ENCODE measurements at regions not wholly inside any gene's neighbourhood (a gene's known extent, or its start where the extent isn't known, plus 50 kb on each side); places are given as distances from the start of the nearest gene placed in this dataset.

- H3K36me3 Mint-ChIP-seq (ENCODE audit: low read depth) = no peaks in the 10 kb centered on the region
- Histone ChIP-seq H3K4me1 (ENCODE audit: insufficient read depth) (peaks cover 8% of the 10 kb centered on the region), H3F3A (replicated peaks; ENCODE audit: low read depth) (no peaks in the 10 kb centered on the region)
Measured at GRCh38 chr18:39839782-39840181, 2115.3 kb upstream of the PIK3C3 start.

DNA sequence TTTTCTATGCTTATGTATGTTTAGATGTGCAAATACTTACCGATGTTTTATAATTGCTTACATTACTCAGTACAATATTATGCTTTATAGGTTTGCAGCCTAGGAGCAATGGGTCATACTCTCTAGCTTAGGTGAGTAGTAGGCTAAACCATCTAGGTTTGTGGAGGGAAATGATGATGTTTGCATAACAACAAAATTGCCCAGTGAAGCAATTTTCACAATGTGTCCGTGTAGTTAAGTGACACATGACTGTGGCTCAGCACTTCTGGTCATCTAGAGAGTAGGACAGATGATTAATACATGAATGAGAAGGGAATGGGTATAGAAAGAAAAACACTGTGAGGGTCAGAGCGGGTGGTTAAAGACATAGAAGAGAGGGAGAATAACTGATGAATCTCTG is 2116.2 kb upstream of the PIK3C3 start:
- Histone ChIP-seq H3K79me2 (replicated peaks; ENCODE audit: insufficient read depth) (no peaks in the 10 kb centered on the region), H3K27me3 (ENCODE audit: insufficient read depth) (peaks cover 22% of the 10 kb centered on the region), H3K4me2 (no peak overlapping the region), H4K20me1 (replicated peaks; ENCODE audit: insufficient read depth) (no peaks in the 10 kb centered on the region), H2AFZ (no peak overlapping the region), H3K4me3 (no peak overlapping the region), H3K9me2 (ENCODE audit: insufficient read depth) (no peaks in the 10 kb centered on the region), H3K27ac (ENCODE audit: low read depth) (no peak overlapping the region), H3K36me3 (ENCODE audit: insufficient read depth) (no peaks in the 10 kb centered on the region), H3F3A (replicated peaks; ENCODE audit: low read depth) (no peaks in the 10 kb centered on the region), H3K4me1 (ENCODE audit: insufficient read depth) (peaks cover 8% of the 10 kb centered on the region)
- DNase-seq (ENCODE audit: low spot score) (no peak), ATAC-seq (no peak)
- Mint-ChIP-seq H3K4me1 (peaks cover 21% of the 10 kb centered on the region), H3K36me3 (ENCODE audit: low read depth) (no peaks in the 10 kb centered on the region), H3K4me3 (no peak overlapping the region), H3K9me3 (no peaks in the 10 kb centered on the region), H3K27me3 (ENCODE audit: insufficient read depth, low read depth, poor library complexity) (peaks cover 13% of the 10 kb centered on the region), H3K27ac (no peak overlapping the region)
- TF ChIP-seq ZNF331 (CRISPR knock-in tag; IDR thresholded peaks at IDR 0.05; ENCODE audit: low read depth) = no peak
- TF ChIP-seq CREB1 (CRISPR knock-in tag; IDR thresholded peaks at IDR 0.05; ENCODE audit: low read depth) = no peak
- no peak for TF ChIP-seq POLR2AphosphoS5 (IDR thresholded peaks at IDR 0.05; ENCODE audit: low read depth)
- TF ChIP-seq ZNF114 (CRISPR knock-in tag; IDR thresholded peaks at IDR 0.05) = no peak
- no peak for TF ChIP-seq NANOG (IDR thresholded peaks at IDR 0.05; ENCODE audit: borderline replicate concordance)
- TF ChIP-seq ZNF462 (CRISPR knock-in tag; IDR thresholded peaks at IDR 0.05) = no peak
- TF ChIP-seq EZH2phosphoT487 (IDR thresholded peaks at IDR 0.05; ENCODE audit: unreplicated experiment) = no peak

More at GRCh38 chr18:39839782-39840181, 2115.3 kb upstream of the PIK3C3 start:
- Histone ChIP-seq H3K36me3 (ENCODE audit: insufficient read depth) (no peaks in the 10 kb centered on the region), H3K27me3 (ENCODE audit: insufficient read depth) (peaks cover 22% of the 10 kb centered on the region), H4K20me1 (replicated peaks; ENCODE audit: insufficient read depth) (no peaks in the 10 kb centered on the region), H3K4me3 (no peak overlapping the region), H2AFZ (no peak overlapping the region), H3K79me2 (replicated peaks; ENCODE audit: insufficient read depth) (no peaks in the 10 kb centered on the region), H3K27ac (ENCODE audit: low read depth) (no peak overlapping the region), H3K9me2 (ENCODE audit: insufficient read depth) (no peaks in the 10 kb centered on the region), H3K4me2 (no peak overlapping the region)
- ATAC-seq (no peak), DNase-seq (ENCODE audit: low spot score) (no peak)
- Mint-ChIP-seq H3K4me3 (no peak overlapping the region), H3K4me1 (peaks cover 21% of the 10 kb centered on the region), H3K27ac (no peak overlapping the region), H3K27me3 (ENCODE audit: insufficient read depth, low read depth, poor library complexity) (peaks cover 13% of the 10 kb centered on the region), H3K9me3 (no peaks in the 10 kb centered on the region)
- TF ChIP-seq REST (IDR thresholded peaks at IDR 0.05; ENCODE audit: unreplicated experiment) (no peak), EZH2phosphoT487 (IDR thresholded peaks at IDR 0.05; ENCODE audit: unreplicated experiment) (no peak), POLR2AphosphoS5 (IDR thresholded peaks at IDR 0.05; ENCODE audit: low read depth) (no peak)

All from GM23338 (cell line).